ENCODE measurements at regions not wholly inside any gene's neighbourhood (a gene's known extent, or its start where the extent isn't known, plus 50 kb on each side); places are given as distances from the start of the nearest gene placed in this dataset.
"Not testable (repeated sequence)": the region's sequence is repeated elsewhere in the genome, so short reads cannot be mapped to it uniquely, and the experiment has no call there.

GRCh38 chr21:5139528-5139927 lies 5381.9 kb upstream of the TPTE start:
- H3K4me3 ChIP-seq (ENCODE audit: low read depth, low read length); H3K9me3 ChIP-seq (ENCODE audit: control insufficient read depth, insufficient read depth, low read depth, low read length); H3K4me1 ChIP-seq (ENCODE audit: control insufficient read depth, insufficient read depth, low read length); POLR2A ChIA-PET; H3K36me3 ChIP-seq (ENCODE audit: control insufficient read depth in 2 of 2, insufficient read depth in 1 of 2, low read length in 2 of 2); H3K27ac ChIP-seq (ENCODE audit: extremely low read depth, low read depth, low read length); CTCF ChIA-PET: not testable (repeated sequence)

GRCh38 chr21:5143011-5143410 lies 5378.4 kb upstream of the TPTE start:
- H3K9me3 ChIP-seq (ENCODE audit: control insufficient read depth, insufficient read depth, low read depth, low read length); H3K36me3 ChIP-seq (ENCODE audit: control insufficient read depth in 2 of 2, insufficient read depth in 1 of 2, low read length in 2 of 2); H3K4me1 ChIP-seq (ENCODE audit: control insufficient read depth, insufficient read depth, low read length); CTCF ChIA-PET; H3K4me3 ChIP-seq (ENCODE audit: low read depth, low read length); POLR2A ChIA-PET; H3K27ac ChIP-seq (ENCODE audit: extremely low read depth, low read depth, low read length): not testable (repeated sequence)

GRCh38 chr21:5144731-5145130 lies 5376.7 kb upstream of the TPTE start:
- H3K36me3 ChIP-seq (ENCODE audit: control insufficient read depth in 2 of 2, insufficient read depth in 1 of 2, low read length in 2 of 2); CTCF ChIA-PET; POLR2A ChIA-PET; H3K27ac ChIP-seq (ENCODE audit: extremely low read depth, low read depth, low read length); H3K4me1 ChIP-seq (ENCODE audit: control insufficient read depth, insufficient read depth, low read length); H3K9me3 ChIP-seq (ENCODE audit: control insufficient read depth, insufficient read depth, low read depth, low read length); H3K4me3 ChIP-seq (ENCODE audit: low read depth, low read length): not testable (repeated sequence)

GRCh38 chr21:5147685-5148084 lies 5373.7 kb upstream of the TPTE start:
- POLR2A ChIA-PET; H3K4me1 ChIP-seq (ENCODE audit: control insufficient read depth, insufficient read depth, low read length); H3K27ac ChIP-seq (ENCODE audit: extremely low read depth, low read depth, low read length); H3K4me3 ChIP-seq (ENCODE audit: low read depth, low read length); H3K36me3 ChIP-seq (ENCODE audit: control insufficient read depth in 2 of 2, insufficient read depth in 1 of 2, low read length in 2 of 2); CTCF ChIA-PET; H3K9me3 ChIP-seq (ENCODE audit: control insufficient read depth, insufficient read depth, low read depth, low read length): not testable (repeated sequence)

- H3K4me1 ChIP-seq (ENCODE audit: control insufficient read depth, insufficient read depth, low read length); H3K4me3 ChIP-seq (ENCODE audit: low read depth, low read length); H3K9me3 ChIP-seq (ENCODE audit: control insufficient read depth, insufficient read depth, low read depth, low read length); H3K36me3 ChIP-seq (ENCODE audit: control insufficient read depth in 2 of 2, insufficient read depth in 1 of 2, low read length in 2 of 2); POLR2A ChIA-PET; H3K27ac ChIP-seq (ENCODE audit: extremely low read depth, low read depth, low read length); CTCF ChIA-PET: not testable (repeated sequence)
Observed at GRCh38 chr21:5149222-5149621, 5372.2 kb upstream of the TPTE start.

- H3K4me3 ChIP-seq (ENCODE audit: low read depth, low read length): peak overlapping the region; percentile 19; the same call in 1 of the 2 replicates
- H3K4me1 ChIP-seq (ENCODE audit: control insufficient read depth, insufficient read depth, low read length); H3K27ac ChIP-seq (ENCODE audit: extremely low read depth, low read depth, low read length); H3K36me3 ChIP-seq (ENCODE audit: control insufficient read depth in 2 of 2, insufficient read depth in 1 of 2, low read length in 2 of 2); POLR2A ChIA-PET; H3K9me3 ChIP-seq (ENCODE audit: control insufficient read depth, insufficient read depth, low read depth, low read length); CTCF ChIA-PET: not testable (repeated sequence)
Observed at GRCh38 chr21:5153842-5154640, 5367.3 kb upstream of the TPTE start.

GRCh38 chr21:5154641-5154982 lies 5366.8 kb upstream of the TPTE start:
- CTCF ChIA-PET; H3K9me3 ChIP-seq (ENCODE audit: control insufficient read depth, insufficient read depth, low read depth, low read length); POLR2A ChIA-PET; H3K4me1 ChIP-seq (ENCODE audit: control insufficient read depth, insufficient read depth, low read length); H3K4me3 ChIP-seq (ENCODE audit: low read depth, low read length); H3K27ac ChIP-seq (ENCODE audit: extremely low read depth, low read depth, low read length); H3K36me3 ChIP-seq (ENCODE audit: control insufficient read depth in 2 of 2, insufficient read depth in 1 of 2, low read length in 2 of 2): not testable (repeated sequence)
- TF ChIP-seq ZNF660 (tag by site-specific recombination; IDR thresholded peaks at IDR 0.05) (peak; percentile 41; the same call in 1 of the 2 replicates), ZBTB26 (tag by site-specific recombination; optimal IDR thresholded peaks at IDR 0.05) (peak; percentile 81), SP2 (tag by site-specific recombination; IDR thresholded peaks at IDR 0.05) (peak; percentile 71), SP3 (tag by site-specific recombination; IDR thresholded peaks at IDR 0.05) (peak; percentile 69), ZNF561 (tag by site-specific recombination; IDR thresholded peaks at IDR 0.05; ENCODE audit: borderline replicate concordance) (0 out of 2 replicates have a peak, but pooled peaks have one; percentile 28), ZBTB8A (tag by site-specific recombination; IDR thresholded peaks at IDR 0.05) (peak; percentile 69), ZFHX2 (tag by site-specific recombination; conservative IDR thresholded peaks at IDR 0.05) (peak; percentile 50; the same call in 1 of the 2 replicates), ZNF449 (tag by site-specific recombination; IDR thresholded peaks at IDR 0.05) (peak; percentile 41; the same call in 1 of the 2 replicates), KLF8 (tag by site-specific recombination; IDR thresholded peaks at IDR 0.05) (peak; percentile 60; the same call in 1 of the 2 replicates), GLIS1 (tag by site-specific recombination; IDR thresholded peaks at IDR 0.05) (peak; percentile 57), KLF10 (tag by site-specific recombination; IDR thresholded peaks at IDR 0.05) (peak; percentile 46; the same call in 1 of the 2 replicates)

Data from HEK293 (cell line).